ENCODE measurements at regions not wholly inside any gene's neighbourhood (a gene's known extent, or its start where the extent isn't known, plus 50 kb on each side); places are given as distances from the start of the nearest gene placed in this dataset.

GRCh38 chr18:28350821-28351220 lies 173.9 kb upstream of the CDH2 start:
- Mint-ChIP-seq H3K9me3 (ENCODE audit: insufficient read depth) (peaks cover 5% of the 10 kb centered on the region), H3K27ac (no peak overlapping the region), H3K4me3 (no peak overlapping the region), H3K36me3 (ENCODE audit: low read depth) (no peaks in the 10 kb centered on the region), H3K27me3 (ENCODE audit: low read depth) (no peaks in the 10 kb centered on the region), H3K4me1 (ENCODE audit: low read depth) (no peaks in the 10 kb centered on the region)
- ATAC-seq (no peak), DNase-seq (no peak)
- POLR2A ChIA-PET = no interaction called here
- CTCF ChIA-PET = no interaction called here

- peaks cover 11% of the 10 kb centered on the region for H3K9me3 Mint-ChIP-seq (ENCODE audit: insufficient read depth)
- POLR2A ChIA-PET = no interaction called here
- no peaks in the 10 kb centered on the region for H3K36me3 Mint-ChIP-seq (ENCODE audit: low read depth)
- ATAC-seq (no peak), DNase-seq (no peak)
- H3K27ac Mint-ChIP-seq = no peak overlapping the region
- no peaks in the 10 kb centered on the region for H3K27me3 Mint-ChIP-seq (ENCODE audit: low read depth)
- no peak overlapping the region for H3K4me3 Mint-ChIP-seq
- CTCF ChIA-PET = no interaction called here
- no peaks in the 10 kb centered on the region for H3K4me1 Mint-ChIP-seq (ENCODE audit: low read depth)
These were observed 165.3 kb upstream of the CDH2 start for GRCh38 chr18:28342231-28342630.

DNA sequence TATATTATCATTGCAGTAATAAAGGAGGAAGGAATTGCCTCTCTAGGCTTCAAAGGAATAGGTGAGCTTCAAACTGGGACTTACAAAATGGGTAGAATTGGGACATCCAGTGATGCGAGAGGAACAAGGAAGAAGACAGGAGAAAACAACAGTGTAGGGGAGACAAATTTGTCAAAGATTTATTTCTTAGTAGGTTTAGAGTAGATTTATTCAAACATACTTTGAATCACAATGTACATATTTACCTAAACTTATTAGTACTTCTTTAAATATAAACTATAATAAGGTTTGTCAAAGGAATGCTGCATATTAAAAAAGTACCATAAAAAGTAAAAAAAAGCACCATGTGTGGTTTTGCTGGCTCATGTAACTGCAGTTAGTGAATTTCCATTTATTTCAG lies 161.4 kb upstream of the CDH2 start:
- ChIA-PET POLR2A (no interaction called here), CTCF (no interaction called here)
- Mint-ChIP-seq H3K27ac (no peak overlapping the region), H3K9me3 (ENCODE audit: insufficient read depth) (peaks cover 14% of the 10 kb centered on the region), H3K36me3 (ENCODE audit: low read depth) (no peaks in the 10 kb centered on the region), H3K4me3 (no peak overlapping the region), H3K4me1 (ENCODE audit: low read depth) (no peaks in the 10 kb centered on the region), H3K27me3 (ENCODE audit: low read depth) (no peaks in the 10 kb centered on the region)
- no peak for ATAC-seq
- no peak for DNase-seq

- Mint-ChIP-seq H3K4me1 (ENCODE audit: low read depth) (no peaks in the 10 kb centered on the region), H3K9me3 (ENCODE audit: insufficient read depth) (peaks cover 15% of the 10 kb centered on the region), H3K4me3 (no peak overlapping the region), H3K27ac (no peak overlapping the region), H3K36me3 (ENCODE audit: low read depth) (no peaks in the 10 kb centered on the region), H3K27me3 (ENCODE audit: low read depth) (no peaks in the 10 kb centered on the region)
- ChIA-PET POLR2A (no interaction called here), CTCF (no interaction called here)
- DNase-seq = no peak
- no peak for ATAC-seq
These were observed 157.6 kb upstream of the CDH2 start for GRCh38 chr18:28334516-28334915.

GRCh38 chr18:28332071-28332470 lies 155.1 kb upstream of the CDH2 start:
- H3K36me3 Mint-ChIP-seq (ENCODE audit: low read depth) = no peaks in the 10 kb centered on the region
- no peak overlapping the region for H3K4me3 Mint-ChIP-seq
- POLR2A ChIA-PET = no interaction called here
- no peak overlapping the region for H3K27ac Mint-ChIP-seq
- DNase-seq = no peak
- no peaks in the 10 kb centered on the region for H3K4me1 Mint-ChIP-seq (ENCODE audit: low read depth)
- CTCF ChIA-PET = no interaction called here
- no peak for ATAC-seq
- H3K27me3 Mint-ChIP-seq (ENCODE audit: low read depth) = no peaks in the 10 kb centered on the region
- H3K9me3 Mint-ChIP-seq (ENCODE audit: insufficient read depth) = peaks cover 10% of the 10 kb centered on the region

DNA sequence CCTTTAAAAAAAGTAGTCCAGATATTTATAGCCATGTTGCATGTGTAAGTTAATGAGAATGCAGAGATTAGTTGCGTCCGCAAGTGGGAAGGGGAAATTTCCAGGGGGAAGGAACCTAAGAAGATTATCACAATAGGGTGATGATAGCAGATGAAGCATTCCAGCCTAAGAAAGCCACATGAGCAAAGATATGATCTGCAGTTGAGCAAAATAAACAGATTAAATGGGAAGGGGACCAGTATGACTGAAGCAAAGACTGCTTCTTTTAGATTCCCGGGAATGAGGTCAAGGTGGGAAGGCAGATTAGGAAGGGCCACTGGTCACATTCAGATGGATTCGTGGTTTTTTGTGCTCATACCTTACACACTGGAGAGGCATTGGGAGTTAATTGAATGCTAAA lies 154.6 kb upstream of the CDH2 start:
- Mint-ChIP-seq H3K27me3 (ENCODE audit: low read depth) (no peaks in the 10 kb centered on the region), H3K27ac (no peak overlapping the region), H3K4me3 (no peak overlapping the region), H3K36me3 (ENCODE audit: low read depth) (no peaks in the 10 kb centered on the region), H3K4me1 (ENCODE audit: low read depth) (no peaks in the 10 kb centered on the region), H3K9me3 (ENCODE audit: insufficient read depth) (peaks cover 10% of the 10 kb centered on the region)
- no peak for ATAC-seq
- ChIA-PET POLR2A (no interaction called here), CTCF (no interaction called here)
- no peak for DNase-seq

DNA sequence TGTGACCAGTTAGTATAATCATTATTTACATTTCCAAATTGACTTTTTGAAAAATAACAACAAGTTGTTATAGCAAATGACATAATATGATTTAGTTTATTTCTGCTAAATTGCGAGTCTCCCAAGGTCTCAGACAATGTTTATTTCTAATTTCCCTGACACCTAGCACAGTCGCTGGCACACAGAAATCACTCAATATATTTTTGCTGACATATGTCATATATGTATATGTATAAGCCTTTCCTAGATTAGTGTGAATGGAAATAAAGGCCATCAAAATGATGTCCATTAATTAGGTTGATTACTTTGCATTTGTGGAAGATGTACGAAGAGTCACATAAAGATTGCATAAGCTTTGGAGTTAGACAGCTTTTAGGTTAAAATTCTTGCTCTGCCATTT lies 136.7 kb upstream of the CDH2 start:
- H3K27me3 Mint-ChIP-seq (ENCODE audit: low read depth) = no peaks in the 10 kb centered on the region
- no peak overlapping the region for H3K4me3 Mint-ChIP-seq
- peaks cover 8% of the 10 kb centered on the region for H3K9me3 Mint-ChIP-seq (ENCODE audit: insufficient read depth)
- DNase-seq (no peak), ATAC-seq (no peak)
- no peaks in the 10 kb centered on the region for H3K4me1 Mint-ChIP-seq (ENCODE audit: low read depth)
- POLR2A ChIA-PET = no interaction called here
- no peak overlapping the region for H3K27ac Mint-ChIP-seq
- CTCF ChIA-PET = no interaction called here
- no peaks in the 10 kb centered on the region for H3K36me3 Mint-ChIP-seq (ENCODE audit: low read depth)

DNA sequence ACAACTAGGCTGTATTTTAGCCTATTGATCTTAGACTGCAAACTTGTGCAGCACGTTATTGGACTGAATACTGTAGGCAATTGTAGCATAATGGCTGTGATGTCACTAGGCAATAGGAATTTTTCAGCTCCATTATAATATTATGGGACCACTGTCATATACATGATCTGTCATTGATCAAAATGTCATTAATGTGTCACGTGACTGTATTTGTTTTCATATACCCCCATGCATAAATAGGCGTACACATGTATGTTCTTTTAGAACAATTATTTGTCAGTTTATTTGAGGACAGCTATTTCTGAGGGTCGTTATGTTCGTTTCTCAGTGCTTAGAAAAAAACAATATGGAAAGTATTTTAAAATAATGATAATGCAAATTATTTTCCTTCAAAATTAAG lies 111.9 kb upstream of the CDH2 start:
- no peak overlapping the region for H3K27ac Mint-ChIP-seq
- no peak overlapping the region for H3K4me3 Mint-ChIP-seq
- H3K4me1 Mint-ChIP-seq (ENCODE audit: low read depth) = no peaks in the 10 kb centered on the region
- no peak for DNase-seq
- H3K27me3 Mint-ChIP-seq (ENCODE audit: low read depth) = no peaks in the 10 kb centered on the region
- POLR2A ChIA-PET = no interaction called here
- no peaks in the 10 kb centered on the region for H3K36me3 Mint-ChIP-seq (ENCODE audit: low read depth)
- peaks cover 4% of the 10 kb centered on the region for H3K9me3 Mint-ChIP-seq (ENCODE audit: insufficient read depth)
- ATAC-seq = no peak
- CTCF ChIA-PET = no interaction called here

DNA sequence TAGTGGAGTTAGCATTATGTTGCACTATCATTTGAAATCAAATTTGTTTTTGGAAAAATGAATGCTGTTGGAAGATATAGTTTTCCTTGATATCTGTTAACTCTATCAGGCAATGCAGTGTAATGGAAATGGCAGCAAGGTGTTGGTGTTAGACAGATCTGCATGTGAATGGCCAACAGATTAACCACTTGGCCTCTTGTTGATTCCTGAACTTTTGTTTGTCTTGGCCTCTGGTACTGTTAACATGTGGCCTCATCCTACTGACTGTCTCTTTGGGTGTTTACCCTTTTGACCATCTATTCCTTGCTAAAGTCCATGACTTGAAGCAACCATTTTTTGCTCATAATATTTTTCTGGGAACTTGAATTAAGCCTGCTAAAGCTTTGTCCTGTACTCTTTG lies 110.2 kb upstream of the CDH2 start:
- DNase-seq = no peak
- ChIA-PET CTCF (no interaction called here), POLR2A (no interaction called here)
- Mint-ChIP-seq H3K36me3 (ENCODE audit: low read depth) (no peaks in the 10 kb centered on the region), H3K4me1 (ENCODE audit: low read depth) (no peaks in the 10 kb centered on the region), H3K27ac (no peak overlapping the region), H3K9me3 (ENCODE audit: insufficient read depth) (peaks cover 4% of the 10 kb centered on the region), H3K27me3 (ENCODE audit: low read depth) (no peaks in the 10 kb centered on the region), H3K4me3 (no peak overlapping the region)
- no peak for ATAC-seq

GRCh38 chr18:28284132-28284531 lies 107.2 kb upstream of the CDH2 start:
- CTCF ChIA-PET = no interaction called here
- no peaks in the 10 kb centered on the region for H3K4me1 Mint-ChIP-seq (ENCODE audit: low read depth)
- POLR2A ChIA-PET = no interaction called here
- no peak overlapping the region for H3K4me3 Mint-ChIP-seq
- H3K27me3 Mint-ChIP-seq (ENCODE audit: low read depth) = no peaks in the 10 kb centered on the region
- peaks cover 4% of the 10 kb centered on the region for H3K9me3 Mint-ChIP-seq (ENCODE audit: insufficient read depth)
- no peaks in the 10 kb centered on the region for H3K36me3 Mint-ChIP-seq (ENCODE audit: low read depth)
- DNase-seq (no peak), ATAC-seq (no peak)
- H3K27ac Mint-ChIP-seq = no peak overlapping the region

GRCh38 chr18:28281400-28281799 lies 104.5 kb upstream of the CDH2 start:
- ChIA-PET POLR2A (no interaction called here), CTCF (no interaction called here)
- no peaks in the 10 kb centered on the region for H3K4me1 Mint-ChIP-seq (ENCODE audit: low read depth)
- no peak overlapping the region for H3K4me3 Mint-ChIP-seq
- ATAC-seq (no peak), DNase-seq (no peak)
- no peaks in the 10 kb centered on the region for H3K27me3 Mint-ChIP-seq (ENCODE audit: low read depth)
- no peaks in the 10 kb centered on the region for H3K36me3 Mint-ChIP-seq (ENCODE audit: low read depth)
- H3K9me3 Mint-ChIP-seq (ENCODE audit: insufficient read depth) = peaks cover 4% of the 10 kb centered on the region
- no peak overlapping the region for H3K27ac Mint-ChIP-seq

DNA sequence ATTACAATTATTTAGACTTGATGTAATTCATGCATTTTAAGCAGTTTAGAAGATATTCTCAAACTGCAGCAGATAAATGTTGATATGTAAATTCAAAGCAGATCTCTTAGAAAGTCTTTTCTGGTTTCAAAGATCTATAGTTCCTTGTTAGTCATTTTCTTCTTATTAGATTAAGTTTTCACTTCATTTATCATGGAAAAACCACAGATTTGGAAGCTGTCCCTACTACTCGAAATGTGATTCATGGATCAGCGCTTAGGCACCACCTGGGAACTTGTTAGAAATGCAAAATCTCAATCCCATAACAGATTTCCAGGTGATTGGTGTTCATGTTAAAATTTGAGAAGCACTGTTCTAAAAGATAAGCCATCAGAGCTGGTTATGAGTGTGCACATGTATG lies 92.8 kb upstream of the CDH2 start:
- H3K27me3 Mint-ChIP-seq (ENCODE audit: low read depth) = no peaks in the 10 kb centered on the region
- H3K36me3 Mint-ChIP-seq (ENCODE audit: low read depth) = no peaks in the 10 kb centered on the region
- H3K4me1 Mint-ChIP-seq (ENCODE audit: low read depth) = no peaks in the 10 kb centered on the region
- ATAC-seq (no peak), DNase-seq (no peak)
- H3K9me3 Mint-ChIP-seq (ENCODE audit: insufficient read depth) = no peaks in the 10 kb centered on the region
- no peak overlapping the region for H3K4me3 Mint-ChIP-seq
- ChIA-PET CTCF (no interaction called here), POLR2A (no interaction called here)
- no peak overlapping the region for H3K27ac Mint-ChIP-seq

- peaks cover 3% of the 10 kb centered on the region for H3K9me3 Mint-ChIP-seq (ENCODE audit: insufficient read depth)
These were observed 91.1 kb upstream of the CDH2 start for GRCh38 chr18:28267878-28268625.

More at GRCh38 chr18:28267878-28268625, 91.1 kb upstream of the CDH2 start:
- no peak overlapping the region for H3K4me3 Mint-ChIP-seq
- DNase-seq = no peak
- no peak for ATAC-seq
- no peak overlapping the region for H3K27ac Mint-ChIP-seq
- H3K36me3 Mint-ChIP-seq (ENCODE audit: low read depth) = no peaks in the 10 kb centered on the region
- no peaks in the 10 kb centered on the region for H3K4me1 Mint-ChIP-seq (ENCODE audit: low read depth)
- ChIA-PET POLR2A (interaction anchor here (0.8 kb wide), 1 partner anchor 1090 kb away, joined by 3 read pairs; no protein-coding TSS in a partner anchor), CTCF (no interaction called here)
- no peaks in the 10 kb centered on the region for H3K27me3 Mint-ChIP-seq (ENCODE audit: low read depth)

All from activated CD8-positive, alpha-beta T cell treated with anti-CD3 and anti-CD28 coated beads, Interleukin-2, amount 10 ng/mL, durations not matched to agents 7 days and 5 days (primary cell).